Activated T-helper 1 cell treated with anti-CD3 and anti-CD28 coated beads, Interleukin-2, amount 50 U/mL, for 16 hours (primary cell): ENCODE measurements at regions not wholly inside any gene's neighbourhood (a gene's known extent, or its start where the extent isn't known, plus 50 kb on each side); places are given as distances from the start of the nearest gene placed in this dataset.

Experiments used
- DNase-seq, 2 donors: peaks; one replicate each; pipeline ENCODE4 v3.0.0-alpha.2; 2020; ENCODE audit warnings: low read depth in 1 of 2, low spot score in 1 of 2

DNA sequence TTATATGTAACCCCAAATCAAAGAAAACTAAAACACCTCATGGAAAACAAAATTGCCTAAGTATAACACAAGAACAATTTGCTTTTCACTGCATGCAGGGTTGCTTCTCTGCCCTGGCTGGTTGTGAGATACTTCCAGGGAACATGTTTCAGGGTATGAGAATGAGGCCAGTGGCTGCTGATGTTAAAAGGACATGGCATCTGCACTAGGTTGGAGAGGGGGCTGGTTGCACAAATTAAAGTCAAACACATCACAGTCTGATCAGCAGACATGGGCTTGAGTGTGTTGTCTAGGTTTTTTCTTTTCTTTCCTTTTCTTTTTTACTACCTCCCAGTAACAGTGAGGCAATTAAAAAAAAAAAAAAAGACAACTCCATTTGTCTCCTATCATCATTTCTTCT is 374.9 kb downstream of the MCTP2 start:
- no peak for DNase-seq

DNA sequence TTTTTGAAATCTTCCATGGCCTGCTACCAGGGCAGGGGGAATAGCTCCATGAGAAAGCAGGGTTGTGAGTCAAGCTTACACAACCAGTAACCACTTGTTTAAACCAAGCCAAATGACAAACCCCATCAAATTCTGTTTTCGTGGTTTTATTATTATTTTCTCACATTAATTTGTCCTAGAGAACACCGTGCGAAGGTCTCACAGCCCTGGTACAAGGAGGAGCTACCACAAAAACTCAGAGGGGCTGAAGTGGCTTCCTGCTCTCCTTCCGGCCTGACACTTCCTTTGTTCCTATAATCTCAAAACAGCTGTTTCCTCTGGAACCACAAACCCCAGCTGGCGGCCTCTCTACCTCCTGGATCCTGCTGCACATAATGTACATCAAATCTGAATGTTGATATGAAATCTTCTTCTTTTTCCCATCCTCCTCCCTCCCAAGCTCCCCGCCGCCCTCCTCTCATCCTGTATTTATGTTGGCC is 375.9 kb downstream of the MCTP2 start:
- no peak for DNase-seq

- DNase-seq, result no peak
Observed at GRCh38 chr15:94610069-94610468, 378.7 kb downstream of the MCTP2 start.

- no peak for DNase-seq
Observed at GRCh38 chr15:94610485-94610884, 379.1 kb downstream of the MCTP2 start.

GRCh38 chr15:94611656-94612055 is 380.3 kb downstream of the MCTP2 start:
- no peak for DNase-seq

DNA sequence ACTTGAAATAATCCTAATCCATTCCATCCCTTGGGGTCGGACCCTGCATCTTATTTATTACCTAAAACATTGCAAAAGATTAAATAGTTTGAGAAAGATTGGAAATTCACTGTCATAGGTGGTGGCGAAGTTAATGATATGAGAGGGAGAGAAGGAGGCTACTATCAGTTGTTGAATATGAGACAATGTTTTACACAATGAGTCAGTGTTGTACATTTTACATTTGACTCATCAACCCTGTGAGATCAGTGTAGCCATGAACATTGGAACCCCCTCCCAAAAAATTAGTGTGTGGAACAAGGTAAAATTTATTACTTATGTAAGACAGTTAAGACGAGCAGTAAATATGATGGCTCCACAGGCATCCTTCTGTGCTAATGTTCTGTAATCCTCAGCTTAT is 384.3 kb downstream of the MCTP2 start:
- no peak for DNase-seq

- DNase-seq, result no peak
Observed at GRCh38 chr15:94620632-94621031, 389.3 kb downstream of the MCTP2 start.

GRCh38 chr15:94621736-94622135 is 390.4 kb downstream of the MCTP2 start:
- no peak for DNase-seq

DNA sequence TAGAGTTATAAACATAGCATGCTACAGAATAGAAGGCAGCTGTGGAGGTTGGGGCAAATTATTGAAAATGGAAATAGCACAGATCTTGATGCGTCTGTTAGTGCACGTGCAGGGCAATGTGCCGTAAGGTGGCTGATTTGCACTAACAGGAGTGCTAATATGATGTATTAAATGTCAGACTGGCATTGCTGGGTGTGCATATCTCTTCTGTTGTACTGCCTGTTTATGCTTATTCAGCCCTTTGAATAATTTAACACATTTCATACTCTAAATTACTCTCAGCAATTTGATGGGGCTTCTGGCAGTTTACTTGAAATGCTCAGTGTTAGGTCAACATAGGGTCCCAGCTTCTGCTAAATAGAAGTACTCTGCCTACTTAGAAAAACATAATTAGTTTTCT is 395.6 kb downstream of the MCTP2 start:
- DNase-seq, result no peak

- DNase-seq, result no peak
Observed at GRCh38 chr15:94631608-94632007, 400.2 kb downstream of the MCTP2 start.

- no peak for DNase-seq
Observed at GRCh38 chr15:94638183-94638582, 406.8 kb downstream of the MCTP2 start.

- DNase-seq, result no peak
Observed at GRCh38 chr15:94639701-94640100, 408.3 kb downstream of the MCTP2 start.

DNA sequence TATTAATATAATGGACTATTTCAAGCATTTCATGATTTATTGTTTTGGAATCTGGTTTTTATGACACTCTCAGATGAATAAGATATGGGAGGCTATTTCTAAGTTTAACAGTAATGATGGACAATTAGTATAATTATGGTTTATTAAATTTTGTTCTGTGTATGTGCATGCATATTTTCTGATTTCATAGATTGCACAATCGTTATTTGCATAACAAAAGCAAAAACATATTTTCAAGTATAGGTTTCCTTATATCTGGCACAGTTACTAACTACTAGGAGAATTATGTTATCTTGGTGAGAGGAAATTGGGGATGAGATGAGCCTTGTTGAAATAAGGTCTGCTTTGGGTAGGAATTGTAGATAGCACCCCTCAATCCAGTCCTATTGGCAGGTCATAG is 413.1 kb downstream of the MCTP2 start:
- DNase-seq, result no peak

GRCh38 chr15:94653071-94653470 is 421.7 kb downstream of the MCTP2 start:
- no peak for DNase-seq

DNA sequence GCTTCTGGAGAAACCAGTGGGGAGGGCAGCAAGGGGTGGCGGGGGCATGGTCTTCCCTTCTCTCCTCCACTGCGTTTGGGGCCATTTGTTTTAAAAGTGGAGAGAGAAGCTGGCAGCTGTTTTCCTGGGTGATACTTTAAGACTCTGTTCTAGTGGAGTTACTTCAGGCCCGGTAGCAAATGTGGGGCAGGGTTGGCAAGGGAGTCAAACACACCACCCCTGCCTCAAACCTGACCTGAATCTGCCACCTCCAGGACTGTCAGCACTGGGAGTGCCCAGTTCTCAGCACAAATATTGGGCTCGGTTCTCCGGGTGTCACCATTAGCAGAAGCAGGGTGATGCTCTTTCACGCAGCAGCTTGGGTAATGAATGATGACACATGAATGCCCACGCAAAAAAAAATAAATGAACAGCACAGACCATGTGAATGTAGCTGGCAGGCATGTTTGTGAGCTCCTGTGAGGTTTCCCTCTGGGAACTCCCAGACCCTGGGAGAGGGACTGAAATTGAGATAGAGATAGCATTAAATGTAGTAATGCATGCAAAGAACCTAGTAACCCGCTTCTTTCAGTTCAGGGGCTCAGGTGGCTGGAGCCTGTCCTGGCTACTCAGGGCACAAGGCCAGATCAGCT is 424.0 kb downstream of the MCTP2 start:
- DNase-seq, result no peak

DNA sequence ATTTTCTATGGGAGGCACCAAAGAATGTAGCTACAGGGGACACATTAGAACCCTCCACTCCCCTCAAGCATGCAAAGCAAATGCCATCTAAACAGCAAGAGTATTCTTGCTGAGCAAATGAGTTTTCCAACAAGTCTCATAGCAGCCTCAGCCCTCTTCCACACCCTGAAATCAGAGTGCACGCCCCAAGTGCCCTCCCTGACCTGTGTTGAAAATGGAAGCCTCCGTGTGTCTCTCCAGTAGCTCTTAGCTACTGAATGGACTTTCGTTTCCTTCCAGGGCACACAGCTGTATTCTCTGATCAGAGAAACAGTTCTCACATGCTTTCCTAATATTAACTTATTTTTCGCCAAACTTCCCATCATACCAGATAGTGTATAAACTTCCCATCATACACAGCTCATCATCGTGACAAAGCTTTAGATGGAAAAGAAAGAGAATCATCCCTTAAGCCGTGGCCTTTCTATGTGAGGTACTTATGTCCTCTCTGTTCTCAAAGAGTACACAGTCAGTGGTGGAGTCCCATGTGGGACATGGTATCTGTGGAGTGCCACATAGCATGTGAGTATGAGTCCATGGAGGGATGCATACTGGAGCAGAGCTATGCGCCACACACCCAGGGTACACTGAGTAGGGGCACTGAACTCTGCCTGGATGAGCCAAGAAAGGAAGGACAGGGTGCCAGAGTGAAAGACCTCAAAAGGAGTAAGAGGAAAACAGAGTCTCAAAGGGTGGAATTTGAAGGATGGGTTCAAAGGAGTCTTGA is 434.5 kb downstream of the MCTP2 start:
- no peak for DNase-seq

GRCh38 chr15:94666553-94666952 is 435.2 kb downstream of the MCTP2 start:
- no peak for DNase-seq

DNA sequence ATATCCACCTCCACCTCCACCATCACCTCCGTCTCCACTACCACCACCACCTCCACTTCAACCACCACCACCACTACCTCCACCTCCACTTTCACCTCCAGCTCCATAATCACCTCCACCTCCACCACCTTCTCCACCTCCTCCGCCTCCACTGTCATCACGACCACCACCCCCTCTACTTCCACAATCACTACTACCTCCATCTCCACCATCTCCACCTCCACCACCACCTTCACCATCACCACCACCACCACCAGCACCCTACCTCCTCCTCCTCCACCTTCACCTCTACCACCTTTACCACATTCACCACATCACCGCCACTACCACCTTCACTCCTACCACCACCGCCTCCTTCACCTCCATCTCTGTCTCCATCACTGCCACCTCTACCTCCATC is 435.7 kb downstream of the MCTP2 start:
- DNase-seq, result no peak

- DNase-seq, result no peak
Observed at GRCh38 chr15:94670438-94671034, 439.2 kb downstream of the MCTP2 start.

DNA sequence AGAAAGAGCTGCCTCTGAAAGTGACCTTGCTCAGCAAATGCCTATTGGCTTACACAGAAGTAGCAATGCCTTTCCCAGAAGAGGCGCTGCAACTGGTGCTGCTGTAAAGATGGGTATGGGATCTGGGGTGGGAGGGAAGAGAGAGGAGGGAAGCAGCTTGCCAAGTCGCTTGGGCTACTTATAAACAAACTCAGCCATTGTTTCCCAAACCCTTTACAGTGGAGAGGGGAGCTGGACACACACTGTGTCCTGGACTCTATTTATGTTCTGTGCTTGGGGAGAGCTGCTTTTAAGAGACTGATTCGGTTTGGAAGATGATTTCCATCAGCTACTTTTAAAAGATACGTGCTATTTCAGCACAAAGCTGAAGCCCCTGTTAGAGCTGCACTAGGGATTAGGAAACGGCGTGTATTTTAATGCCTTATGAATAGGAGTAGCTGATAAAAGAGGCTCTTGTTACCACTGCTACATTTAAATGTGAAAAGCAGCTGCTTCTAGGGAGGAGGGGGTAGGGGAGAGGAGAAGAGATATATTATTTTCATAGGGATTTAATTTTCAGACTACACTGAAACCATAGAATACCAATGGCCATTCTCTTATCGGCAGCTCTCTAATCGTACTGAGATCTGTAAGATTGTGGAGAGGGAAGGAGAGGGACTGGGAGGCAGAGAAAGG is 440.6 kb downstream of the MCTP2 start:
- DNase-seq, result no peak

GRCh38 chr15:94673801-94674200 is 442.4 kb downstream of the MCTP2 start:
- DNase-seq, result no peak

DNA sequence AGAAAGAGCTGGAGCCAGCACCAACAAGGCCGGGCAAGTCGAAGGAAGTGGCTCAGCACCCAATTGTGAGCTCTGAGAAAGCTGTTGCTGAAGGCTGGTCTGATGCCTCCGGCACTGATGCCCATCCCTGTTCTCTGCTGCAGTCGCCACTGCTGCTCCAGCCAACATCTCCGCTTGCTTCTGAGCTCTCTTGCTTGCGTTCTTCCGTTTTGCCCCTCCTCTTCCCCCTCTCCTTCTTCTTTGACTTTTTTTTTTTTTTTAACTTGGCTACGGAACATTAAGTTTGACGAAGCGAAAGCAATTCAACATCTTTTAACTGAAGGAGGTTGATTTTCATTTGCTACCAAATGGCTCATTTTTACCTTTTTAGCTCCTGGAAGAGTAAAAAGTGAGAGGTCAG is 442.9 kb downstream of the MCTP2 start:
- no peak for DNase-seq
